Middle frontal gyrus (tissue), 1 donor: ENCODE measurements at regions not wholly inside any gene's neighbourhood (a gene's known extent, or its start where the extent isn't known, plus 50 kb on each side); places are given as distances from the start of the nearest gene placed in this dataset.

Experiments
- DNase-seq: peaks from one replicate; pipeline ENCODE4 v3.0.0-alpha.2; 2015; ENCODE audit warnings: low spot score; ENCODE audit errors: extremely low spot score

GRCh38 chr5:167889276-167889675 lies 402.2 kb upstream of the WWC1 start:
- DNase-seq = no peak

GRCh38 chr5:167892352-167893115 lies 398.9 kb upstream of the WWC1 start:
- DNase-seq = no peak

- no peak for DNase-seq
These were observed 398.2 kb upstream of the WWC1 start for GRCh38 chr5:167893271-167893670.

- DNase-seq = no peak
These were observed 396.6 kb upstream of the WWC1 start for GRCh38 chr5:167894631-167895472.

GRCh38 chr5:167895899-167896659 lies 395.4 kb upstream of the WWC1 start:
- no peak for DNase-seq

GRCh38 chr5:167896814-167897213 lies 394.6 kb upstream of the WWC1 start:
- no peak for DNase-seq

GRCh38 chr5:167897371-167897770 lies 394.1 kb upstream of the WWC1 start:
- DNase-seq = no peak

- no peak for DNase-seq
These were observed 392.9 kb upstream of the WWC1 start for GRCh38 chr5:167898361-167899042.

- DNase-seq = no peak
These were observed 391.9 kb upstream of the WWC1 start for GRCh38 chr5:167899490-167900070.

GRCh38 chr5:167900340-167900935 lies 391.0 kb upstream of the WWC1 start:
- no peak for DNase-seq

GRCh38 chr5:167902298-167902697 lies 389.1 kb upstream of the WWC1 start:
- DNase-seq = no peak

GRCh38 chr5:167903243-167903642 lies 388.2 kb upstream of the WWC1 start:
- DNase-seq = no peak

- DNase-seq = no peak
These were observed 387.8 kb upstream of the WWC1 start for GRCh38 chr5:167903659-167904058.

GRCh38 chr5:167905919-167906853 lies 385.3 kb upstream of the WWC1 start:
- DNase-seq = no peak

GRCh38 chr5:167908606-167909005 lies 382.8 kb upstream of the WWC1 start:
- DNase-seq = no peak

GRCh38 chr5:167912941-167913665 lies 378.3 kb upstream of the WWC1 start:
- no peak for DNase-seq

- no peak for DNase-seq
These were observed 376.2 kb upstream of the WWC1 start for GRCh38 chr5:167915237-167915636.

- no peak for DNase-seq
These were observed 375.2 kb upstream of the WWC1 start for GRCh38 chr5:167916261-167916691.

- DNase-seq = no peak
These were observed 374.7 kb upstream of the WWC1 start for GRCh38 chr5:167916706-167917105.
